ENCODE measurements at regions not wholly inside any gene's neighbourhood (a gene's known extent, or its start where the extent isn't known, plus 50 kb on each side); places are given as distances from the start of the nearest gene placed in this dataset.

GRCh38 chr12:42992826-42993225 is 403.3 kb upstream of the PRICKLE1 start:
- TF ChIP-seq CTCF (IDR thresholded peaks at IDR 0.05; ENCODE audit: low read depth, low read length): no peak
- peak in 1 of 2 donors; percentile 36 for DNase-seq (ENCODE audit: low read depth in 1 of 2, low spot score in 1 of 2)
- Histone ChIP-seq H3K4me1 (ENCODE audit: low read depth) (peaks cover 9% of the 10 kb centered on the region), H3K4me3 (no peak overlapping the region), H3K27ac (peak overlapping the region; percentile 54), H3K9me3 (ENCODE audit: low read depth) (no peaks in the 10 kb centered on the region), H3K36me3 (no peaks in the 10 kb centered on the region), H3K27me3 (no peaks in the 10 kb centered on the region)

GRCh38 chr12:42990387-42990786 is 400.8 kb upstream of the PRICKLE1 start:
- Histone ChIP-seq H3K27me3 (no peaks in the 10 kb centered on the region), H3K9me3 (ENCODE audit: low read depth) (no peaks in the 10 kb centered on the region), H3K36me3 (no peaks in the 10 kb centered on the region), H3K4me1 (ENCODE audit: low read depth) (peaks cover 16% of the 10 kb centered on the region), H3K4me3 (no peak overlapping the region), H3K27ac (no peak overlapping the region)
- no peak for TF ChIP-seq CTCF (IDR thresholded peaks at IDR 0.05; ENCODE audit: low read depth, low read length)
- no peak for DNase-seq (ENCODE audit: low read depth in 1 of 2, low spot score in 1 of 2)

GRCh38 chr12:42987216-42987650 is 397.7 kb upstream of the PRICKLE1 start:
- Histone ChIP-seq H3K36me3 (no peaks in the 10 kb centered on the region), H3K9me3 (ENCODE audit: low read depth) (no peaks in the 10 kb centered on the region), H3K27me3 (no peaks in the 10 kb centered on the region), H3K4me1 (ENCODE audit: low read depth) (peaks cover 17% of the 10 kb centered on the region), H3K27ac (no peak overlapping the region), H3K4me3 (no peak overlapping the region)
- no peak for DNase-seq (ENCODE audit: low read depth in 1 of 2, low spot score in 1 of 2)
- no peak for TF ChIP-seq CTCF (IDR thresholded peaks at IDR 0.05; ENCODE audit: low read depth, low read length)

GRCh38 chr12:42985506-42985905 is 396.0 kb upstream of the PRICKLE1 start:
- peak; percentile 33 to 74 for DNase-seq (ENCODE audit: low read depth in 1 of 2, low spot score in 1 of 2)
- Histone ChIP-seq H3K27me3 (no peaks in the 10 kb centered on the region), H3K4me3 (no peak overlapping the region), H3K9me3 (ENCODE audit: low read depth) (no peaks in the 10 kb centered on the region), H3K36me3 (no peaks in the 10 kb centered on the region), H3K27ac (peak overlapping the region; percentile 76), H3K4me1 (ENCODE audit: low read depth) (peaks cover 29% of the 10 kb centered on the region)
- no peak for TF ChIP-seq CTCF (IDR thresholded peaks at IDR 0.05; ENCODE audit: low read depth, low read length)

DNA sequence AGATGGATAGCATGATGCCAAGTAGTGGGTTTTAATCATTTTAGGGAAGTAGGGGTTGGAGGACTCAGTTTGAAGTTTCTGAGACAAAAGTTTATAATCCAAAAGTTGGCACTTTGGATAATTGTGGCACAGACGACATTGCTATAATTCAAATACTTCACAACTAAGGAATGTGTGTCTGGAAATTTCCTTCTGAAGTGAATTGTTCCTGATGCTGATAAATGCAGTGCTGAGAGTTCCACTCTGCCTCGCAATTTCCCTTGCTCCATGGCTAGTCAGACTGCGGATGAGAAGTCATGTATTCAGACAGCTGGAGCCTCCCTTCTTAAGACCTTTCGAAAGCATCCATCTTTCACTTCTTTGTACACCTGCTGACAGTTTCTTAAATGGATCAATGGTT is 393.3 kb upstream of the PRICKLE1 start:
- peaks cover 29% of the 10 kb centered on the region for H3K4me1 ChIP-seq (ENCODE audit: low read depth)
- no peaks in the 10 kb centered on the region for H3K9me3 ChIP-seq (ENCODE audit: low read depth)
- peak in 1 of 2 donors; percentile 39 for DNase-seq (ENCODE audit: low read depth in 1 of 2, low spot score in 1 of 2)
- no peak for TF ChIP-seq CTCF (IDR thresholded peaks at IDR 0.05; ENCODE audit: low read depth, low read length)
- no peaks in the 10 kb centered on the region for H3K36me3 ChIP-seq
- H3K27me3 ChIP-seq: no peaks in the 10 kb centered on the region
- no peak overlapping the region for H3K27ac ChIP-seq
- H3K4me3 ChIP-seq: no peak overlapping the region

- no peaks in the 10 kb centered on the region for H3K9me3 ChIP-seq (ENCODE audit: low read depth)
- no peaks in the 10 kb centered on the region for H3K36me3 ChIP-seq
- H3K4me1 ChIP-seq (ENCODE audit: low read depth): peaks cover 29% of the 10 kb centered on the region
- no peaks in the 10 kb centered on the region for H3K27me3 ChIP-seq
- H3K27ac ChIP-seq: no peak overlapping the region
- no peak for DNase-seq (ENCODE audit: low read depth in 1 of 2, low spot score in 1 of 2)
- TF ChIP-seq CTCF (IDR thresholded peaks at IDR 0.05; ENCODE audit: low read depth, low read length): no peak
- no peak overlapping the region for H3K4me3 ChIP-seq
Measured at GRCh38 chr12:42981379-42981778, 391.8 kb upstream of the PRICKLE1 start.
